Fibroblast of lung (primary cell): ENCODE measurements at regions not wholly inside any gene's neighbourhood (a gene's known extent, or its start where the extent isn't known, plus 50 kb on each side); places are given as distances from the start of the nearest gene placed in this dataset.

Experiments used
- CTCF ChIP-seq, 2 donors: IDR thresholded peaks in 1 of 2; conservative IDR thresholded peaks in 1 of 2; 1 replicate in 1 of 2; 2 replicates in 1 of 2; pipeline ENCODE4 v1.5.1; 2011 to 2012; ENCODE audit warnings: low read length in 2 of 2, control low read depth in 1 of 2, inconsistent platforms in 1 of 2, low read depth in 1 of 2, mild to moderate bottlenecking in 1 of 2
- EZH2 ChIP-seq: IDR thresholded peaks from 2 replicates; pipeline ENCODE4 v1.5.1; 2012; ENCODE audit warnings: low read length, control low read depth, mild to moderate bottlenecking; ENCODE audit errors: missing control alignments

GRCh38 chr14:99081880-99082279, 190.1 kb downstream of the BCL11B start:
- TF ChIP-seq CTCF (conservative IDR thresholded peaks at IDR 0.05 in 1 of 2, IDR thresholded peaks at IDR 0.05 in 1 of 2; ENCODE audit: low read depth in 1 of 2, low read length in 2 of 2) (no peak), EZH2 (no peak)
